ENCODE measurements at regions not wholly inside any gene's neighbourhood (a gene's known extent, or its start where the extent isn't known, plus 50 kb on each side); places are given as distances from the start of the nearest gene placed in this dataset.
"Not testable (repeated sequence)": the region's sequence is repeated elsewhere in the genome, so short reads cannot be mapped to it uniquely, and the experiment has no call there.

DNA sequence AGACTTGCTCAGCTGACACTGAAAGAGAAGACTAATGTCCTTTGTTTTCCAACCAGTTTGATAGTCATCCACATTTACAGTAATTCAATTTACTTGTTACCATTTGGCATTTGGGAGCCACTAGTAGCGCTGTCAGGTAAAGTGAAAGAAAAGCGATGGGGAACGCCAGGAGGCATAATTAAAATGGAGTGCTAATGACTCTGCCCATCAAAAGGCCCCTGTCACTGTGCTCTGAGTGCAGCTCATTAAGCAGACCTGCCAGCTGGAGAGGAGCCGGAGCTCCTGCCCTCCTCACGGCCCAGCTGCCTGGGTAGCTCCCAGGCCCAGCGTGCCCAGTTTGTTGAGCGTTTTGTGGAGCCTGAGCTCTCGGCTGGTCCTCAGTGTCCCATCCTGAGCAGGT is 463.6 kb upstream of the CCDC196 start:
- no peak for DNase-seq (ENCODE audit: low spot score in 2 of 2, unreplicated experiment in 2 of 2)
- Mint-ChIP-seq H3K27me3 (ENCODE audit: low read depth) (peaks cover 13% of the 10 kb centered on the region), H3K4me3 (no peak overlapping the region), H3K27ac (no peak overlapping the region), H3K9me3 (peaks cover 8% of the 10 kb centered on the region), H3K36me3 (no peaks in the 10 kb centered on the region), H3K4me1 (peaks cover 4% of the 10 kb centered on the region)
- TF ChIP-seq, protein P1, sequence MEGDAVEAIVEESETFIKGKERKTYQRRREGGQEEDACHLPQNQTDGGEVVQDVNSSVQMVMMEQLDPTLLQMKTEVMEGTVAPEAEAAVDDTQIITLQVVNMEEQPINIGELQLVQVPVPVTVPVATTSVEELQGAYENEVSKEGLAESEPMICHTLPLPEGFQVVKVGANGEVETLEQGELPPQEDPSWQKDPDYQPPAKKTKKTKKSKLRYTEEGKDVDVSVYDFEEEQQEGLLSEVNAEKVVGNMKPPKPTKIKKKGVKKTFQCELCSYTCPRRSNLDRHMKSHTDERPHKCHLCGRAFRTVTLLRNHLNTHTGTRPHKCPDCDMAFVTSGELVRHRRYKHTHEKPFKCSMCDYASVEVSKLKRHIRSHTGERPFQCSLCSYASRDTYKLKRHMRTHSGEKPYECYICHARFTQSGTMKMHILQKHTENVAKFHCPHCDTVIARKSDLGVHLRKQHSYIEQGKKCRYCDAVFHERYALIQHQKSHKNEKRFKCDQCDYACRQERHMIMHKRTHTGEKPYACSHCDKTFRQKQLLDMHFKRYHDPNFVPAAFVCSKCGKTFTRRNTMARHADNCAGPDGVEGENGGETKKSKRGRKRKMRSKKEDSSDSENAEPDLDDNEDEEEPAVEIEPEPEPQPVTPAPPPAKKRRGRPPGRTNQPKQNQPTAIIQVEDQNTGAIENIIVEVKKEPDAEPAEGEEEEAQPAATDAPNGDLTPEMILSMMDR (IDR thresholded peaks at IDR 0.05; ENCODE audit: unreplicated experiment), result no peak

DNA sequence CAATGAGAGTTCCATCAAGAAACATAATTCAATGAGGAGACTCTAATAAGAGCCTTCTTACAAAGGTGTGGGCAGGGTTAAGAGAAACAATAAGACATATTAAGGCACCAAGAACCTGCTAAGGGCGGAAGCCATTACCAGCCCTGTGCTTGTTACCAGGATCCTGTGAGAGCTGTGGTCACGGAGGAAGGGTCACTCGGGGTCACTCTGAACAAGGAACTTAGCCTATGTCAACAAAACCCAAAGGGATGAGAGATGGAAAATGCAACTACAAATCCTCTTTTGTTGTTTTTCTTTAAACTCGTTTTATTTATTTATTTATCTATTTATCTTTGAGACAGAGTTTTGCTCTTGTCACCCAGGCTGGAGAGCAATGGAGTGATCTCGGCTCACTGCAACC is 460.4 kb upstream of the CCDC196 start:
- Mint-ChIP-seq H3K27me3 (ENCODE audit: low read depth) (peaks cover 9% of the 10 kb centered on the region), H3K27ac (no peak overlapping the region), H3K4me1 (peaks cover 4% of the 10 kb centered on the region), H3K36me3 (no peaks in the 10 kb centered on the region), H3K4me3 (no peak overlapping the region), H3K9me3 (peaks cover 21% of the 10 kb centered on the region)
- TF ChIP-seq, protein P1 (IDR thresholded peaks at IDR 0.05; ENCODE audit: unreplicated experiment), result no peak
- no peak for DNase-seq (ENCODE audit: low spot score in 2 of 2, unreplicated experiment in 2 of 2)

DNA sequence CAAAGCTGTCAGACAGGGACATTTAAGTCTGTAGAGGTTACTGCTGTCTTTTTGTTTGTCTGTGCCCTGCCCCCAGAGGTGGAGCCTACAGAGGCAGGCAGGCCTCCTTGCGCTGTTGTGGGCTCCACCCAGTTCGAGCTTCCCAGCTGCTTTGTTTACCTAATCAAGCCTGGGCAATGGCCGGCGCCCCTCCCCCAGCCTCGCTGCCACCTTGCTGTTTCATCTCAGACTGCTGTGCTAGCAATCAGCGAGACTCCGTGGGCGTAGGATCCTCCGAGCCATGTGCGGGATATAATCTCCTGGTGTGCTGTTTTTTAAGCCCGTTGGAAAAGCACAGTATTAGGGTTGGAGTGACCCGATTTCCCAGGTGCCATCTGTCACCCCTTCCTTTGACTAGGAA is 454.2 kb upstream of the CCDC196 start:
- H3K27me3 Mint-ChIP-seq (ENCODE audit: low read depth); H3K4me3 Mint-ChIP-seq; H3K4me1 Mint-ChIP-seq; H3K27ac Mint-ChIP-seq; DNase-seq (ENCODE audit: low spot score in 2 of 2, unreplicated experiment in 2 of 2): not testable (repeated sequence)
- Mint-ChIP-seq H3K36me3 (peaks cover 11% of the 10 kb centered on the region), H3K9me3 (peaks cover 40% of the 10 kb centered on the region)

DNA sequence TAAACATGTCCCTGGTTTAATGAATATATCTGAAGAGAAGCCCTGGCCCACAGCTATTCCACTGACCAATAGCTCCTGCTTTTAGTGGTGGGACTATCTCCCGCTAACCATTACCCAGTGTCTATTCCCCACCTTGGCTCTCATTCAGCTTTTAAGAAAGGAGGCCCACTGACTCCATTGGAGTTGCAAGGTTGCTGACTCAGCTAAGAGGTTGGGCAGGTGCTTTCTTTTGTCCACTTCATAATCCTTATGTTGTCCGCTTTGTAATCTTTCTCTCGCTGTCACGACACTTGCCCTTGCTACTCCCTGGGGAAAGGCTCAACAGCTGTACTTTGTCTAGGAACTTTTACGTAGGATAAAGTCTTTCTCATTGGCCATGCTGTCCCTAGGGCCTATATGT is 453.4 kb upstream of the CCDC196 start:
- TF ChIP-seq, protein P1 (IDR thresholded peaks at IDR 0.05; ENCODE audit: unreplicated experiment), result no peak
- no peak for DNase-seq (ENCODE audit: low spot score in 2 of 2, unreplicated experiment in 2 of 2)
- no peak overlapping the region for H3K4me3 Mint-ChIP-seq
- peaks cover 40% of the 10 kb centered on the region for H3K9me3 Mint-ChIP-seq
- H3K36me3 Mint-ChIP-seq, result peaks cover 11% of the 10 kb centered on the region
- peaks cover 9% of the 10 kb centered on the region for H3K4me1 Mint-ChIP-seq
- H3K27me3 Mint-ChIP-seq (ENCODE audit: low read depth), result no peaks in the 10 kb centered on the region
- H3K27ac Mint-ChIP-seq, result no peak overlapping the region

DNA sequence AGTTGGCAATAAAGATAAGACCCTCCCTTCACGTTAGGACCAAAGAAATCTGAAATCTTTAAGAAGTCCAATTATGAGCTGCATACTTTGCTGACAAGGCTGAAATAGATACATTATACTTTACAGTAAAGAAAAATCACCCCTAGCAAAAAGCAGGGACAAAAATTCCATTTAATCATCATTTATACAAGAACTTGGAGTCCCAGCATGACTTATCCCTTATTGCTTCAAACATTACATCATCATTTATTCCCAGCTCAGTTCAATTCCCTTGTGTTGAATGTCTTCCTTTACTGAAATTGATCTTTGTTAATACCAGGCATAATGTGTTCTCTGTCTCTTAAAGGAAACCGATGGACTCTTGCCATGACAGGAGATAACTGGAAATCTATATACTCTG is 449.6 kb upstream of the CCDC196 start:
- no peak overlapping the region for H3K4me3 Mint-ChIP-seq
- peaks cover 19% of the 10 kb centered on the region for H3K9me3 Mint-ChIP-seq
- TF ChIP-seq, protein P1 (IDR thresholded peaks at IDR 0.05; ENCODE audit: unreplicated experiment), result no peak
- peaks cover 6% of the 10 kb centered on the region for H3K27me3 Mint-ChIP-seq (ENCODE audit: low read depth)
- H3K36me3 Mint-ChIP-seq, result peaks cover 8% of the 10 kb centered on the region
- peaks cover 11% of the 10 kb centered on the region for H3K4me1 Mint-ChIP-seq
- H3K27ac Mint-ChIP-seq, result no peak overlapping the region
- no peak for DNase-seq (ENCODE audit: low spot score in 2 of 2, unreplicated experiment in 2 of 2)

DNA sequence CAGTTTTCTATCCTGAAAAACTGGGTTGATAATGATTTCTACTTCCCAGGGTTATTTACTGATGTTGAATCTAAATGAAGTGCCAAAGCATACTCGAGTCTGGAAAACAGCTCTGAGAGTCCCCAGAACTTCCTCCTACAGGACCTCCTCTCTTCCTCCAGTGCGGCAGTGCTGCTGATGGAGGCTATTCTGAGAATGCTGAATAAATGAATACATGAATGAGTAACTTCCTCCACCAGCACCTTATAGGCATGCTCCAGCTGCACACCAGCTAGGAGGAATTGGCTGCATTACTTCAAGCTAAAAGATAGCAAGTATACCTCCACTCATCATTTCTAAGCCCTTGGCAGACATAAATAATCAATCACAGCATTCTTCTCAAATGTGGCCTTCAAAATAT is 448.8 kb upstream of the CCDC196 start:
- H3K4me3 Mint-ChIP-seq, result no peak overlapping the region
- DNase-seq (ENCODE audit: low spot score in 2 of 2, unreplicated experiment in 2 of 2), result no peak
- H3K9me3 Mint-ChIP-seq, result peaks cover 15% of the 10 kb centered on the region
- H3K36me3 Mint-ChIP-seq, result peaks cover 8% of the 10 kb centered on the region
- H3K27ac Mint-ChIP-seq, result no peak overlapping the region
- H3K4me1 Mint-ChIP-seq, result peaks cover 11% of the 10 kb centered on the region
- peaks cover 6% of the 10 kb centered on the region for H3K27me3 Mint-ChIP-seq (ENCODE audit: low read depth)
- TF ChIP-seq, protein P1 (IDR thresholded peaks at IDR 0.05; ENCODE audit: unreplicated experiment), result no peak
